HG02973 (cell line): ENCODE measurements at regions not wholly inside any gene's neighbourhood (a gene's known extent, or its start where the extent isn't known, plus 50 kb on each side); places are given as distances from the start of the nearest gene placed in this dataset.
"Not testable (repeated sequence)": the region's sequence is repeated elsewhere in the genome, so short reads cannot be mapped to it uniquely, and the experiment has no call there.

Source experiments
- ATAC-seq: cut with Tn5 transposase; IDR thresholded peaks from one replicate; pipeline ENCODE4 v1.9.1; 2021; ENCODE audit warnings: moderate library complexity; ENCODE audit not compliant: unreplicated experiment

GRCh38 chr20:57092900-57093530 lies 173.4 kb downstream of the BMP7 start:
- no peak for ATAC-seq

- ATAC-seq: no peak
These were observed 172.7 kb downstream of the BMP7 start for GRCh38 chr20:57093766-57094165.

- no peak for ATAC-seq
These were observed 172.1 kb downstream of the BMP7 start for GRCh38 chr20:57094252-57094891.

- no peak for ATAC-seq
These were observed 171.4 kb downstream of the BMP7 start for GRCh38 chr20:57094991-57095390.

- no peak for ATAC-seq
These were observed 171.0 kb downstream of the BMP7 start for GRCh38 chr20:57095426-57095825.

GRCh38 chr20:57097245-57097915 lies 169.1 kb downstream of the BMP7 start:
- ATAC-seq: no peak

GRCh38 chr20:57102160-57102559 lies 164.3 kb downstream of the BMP7 start:
- no peak for ATAC-seq

GRCh38 chr20:57102566-57102965 lies 163.9 kb downstream of the BMP7 start:
- no peak for ATAC-seq

- no peak for ATAC-seq
These were observed 163.2 kb downstream of the BMP7 start for GRCh38 chr20:57103146-57103800.

- ATAC-seq: no peak
These were observed 162.3 kb downstream of the BMP7 start for GRCh38 chr20:57104113-57104512.

GRCh38 chr20:57104651-57105204 lies 161.7 kb downstream of the BMP7 start:
- ATAC-seq: no peak

- ATAC-seq: no peak
These were observed 160.3 kb downstream of the BMP7 start for GRCh38 chr20:57106030-57106682.

- no peak for ATAC-seq
These were observed 159.7 kb downstream of the BMP7 start for GRCh38 chr20:57106692-57107091.

- no peak for ATAC-seq
These were observed 159.2 kb downstream of the BMP7 start for GRCh38 chr20:57107208-57107607.

GRCh38 chr20:57108218-57108617 lies 158.2 kb downstream of the BMP7 start:
- no peak for ATAC-seq

- ATAC-seq: no peak
These were observed 157.5 kb downstream of the BMP7 start for GRCh38 chr20:57108742-57109570.

- no peak for ATAC-seq
These were observed 156.9 kb downstream of the BMP7 start for GRCh38 chr20:57109571-57109953.

- ATAC-seq: not testable (repeated sequence)
These were observed 156.1 kb downstream of the BMP7 start for GRCh38 chr20:57110121-57111027.

- ATAC-seq: no peak
These were observed 155.4 kb downstream of the BMP7 start for GRCh38 chr20:57111028-57111373.
